Upper lobe of left lung (tissue), 6 donors: ENCODE measurements at regions not wholly inside any gene's neighbourhood (a gene's known extent, or its start where the extent isn't known, plus 50 kb on each side); places are given as distances from the start of the nearest gene placed in this dataset.
"Not testable (repeated sequence)": the region's sequence is repeated elsewhere in the genome, so short reads cannot be mapped to it uniquely, and the experiment has no call there.

Experiments
- ATAC-seq, 2 donors: fragments of 200-7000 bp; cut with Tn5 transposase; one replicate each; pipeline ENCODE4 v1.9.1; 2022; ENCODE audit warnings: mild to moderate bottlenecking in 2 of 2, moderate library complexity in 2 of 2; ENCODE audit not compliant: low FRiP score in 2 of 2
- DNase-seq, 2 donors: peaks; one replicate each; pipeline ENCODE4 v3.0.0-alpha.2; 2019 to 2020
- H3K27ac ChIP-seq, 4 donors: fragments of 200-600 bp; sonication (generic); one replicate each; pipeline ENCODE4 v1.5.1; 2016 to 2019
- H3K27me3 ChIP-seq, 4 donors: fragments of 200-600 bp; sonication (generic); one replicate each; pipeline ENCODE4 v1.5.1; 2017 to 2019
- H3K36me3 ChIP-seq, 4 donors: fragments of 200-600 bp; sonication (generic); one replicate each; pipeline ENCODE4 v1.5.1; 2016 to 2019
- H3K4me1 ChIP-seq, 4 donors: fragments of 200-600 bp; sonication (generic); one replicate each; pipeline ENCODE4 v1.5.1; 2018 to 2019
- H3K4me3 ChIP-seq, 4 donors: fragments of 200-600 bp; sonication (generic); one replicate each; pipeline ENCODE4 v1.5.1; 2017 to 2019; ENCODE audit warnings: mild to moderate bottlenecking in 2 of 4, moderate library complexity in 1 of 4
- H3K9me3 ChIP-seq, 4 donors: fragments of 200-600 bp; sonication (generic); one replicate each; pipeline ENCODE4 v1.5.1; 2018 to 2019
- EP300 ChIP-seq, 4 donors: sonication (generic); formaldehyde crosslinking; IDR thresholded peaks; one replicate each; pipeline ENCODE4 v1.5.1; 2017; ENCODE audit warnings: antibody characterized with exemption in 4 of 4, control low read depth in 2 of 4
- POLR2A ChIP-seq, 4 donors: fragments of 450-650 bp; IDR thresholded peaks; one replicate each; pipeline ENCODE4 v1.5.1; 2016 to 2017; ENCODE audit warnings: antibody characterized with exemption in 4 of 4, mild to moderate bottlenecking in 2 of 4
- POLR2AphosphoS5 ChIP-seq, 2 donors: sonication (generic); formaldehyde crosslinking; IDR thresholded peaks; one replicate each; pipeline ENCODE4 v1.5.1; 2017; ENCODE audit warnings: antibody characterized with exemption in 2 of 2
- WGBS, 2 donors: methylation state at CpG; one replicate each; pipeline ENCODE4 v1.1.5; 2017 to 2018; 5-methylcytosine and 5-hydroxymethylcytosine counted together
- TF ChIP-seq, protein P1 (sequence below), 6 experiments: fragments of 450-650 bp in 4 of 6; fragments of 200-600 bp in 2 of 6; sonication (generic) in 2 of 6; IDR thresholded peaks; one replicate each; pipeline ENCODE4 v1.5.1; 2016 to 2019; ENCODE audit warnings: antibody characterized with exemption in 6 of 6
- donor health status: DM: no; HTN: no; CAD: no; lungs with moderate emphysema.
- donor health status: DM: no; HTN: yes; CAD: no; lungs with severe emphysema.

DNA sequence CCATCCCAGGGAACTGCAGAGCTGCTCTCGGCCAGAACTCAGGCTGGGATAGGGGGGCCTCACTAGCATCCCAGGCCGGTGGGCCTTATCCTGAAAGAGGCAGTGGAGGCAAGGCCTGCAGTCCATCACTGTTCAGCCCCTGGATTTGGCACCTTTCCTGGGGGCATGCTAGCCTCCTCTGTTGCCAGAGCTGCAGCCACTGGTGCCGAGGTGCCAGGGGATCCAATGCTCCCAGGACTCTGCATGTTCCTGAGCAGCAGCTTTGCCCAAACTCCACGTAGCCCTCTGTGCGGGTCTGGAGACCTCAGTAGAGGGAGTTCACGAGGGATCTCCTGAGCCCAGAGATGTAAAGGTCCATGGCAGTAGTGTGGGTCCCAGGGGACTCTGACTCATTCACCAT, 551.7 kb upstream of the AMOT start:
- no peaks in the 10 kb centered on the region for H3K36me3 ChIP-seq
- no peak overlapping the region for H3K4me3 ChIP-seq
- ATAC-seq (peak in 1 of 2 donors; percentile 37), DNase-seq (peak in 1 of 2 donors; percentile 0)
- no peaks in the 10 kb centered on the region for H3K9me3 ChIP-seq
- no peak overlapping the region for H3K27ac ChIP-seq
- H3K27me3 ChIP-seq = no peaks in the 10 kb centered on the region
- no peaks in the 10 kb centered on the region for H3K4me1 ChIP-seq
- WGBS, 2 donors = 77% methylated on average over 6 of the region's 6 CpGs; no CpG with 5 or more reads in 1 of the 2 donors
- no peak for TF ChIP-seq POLR2AphosphoS5 (IDR thresholded peaks at IDR 0.05)
- TF ChIP-seq EP300 (IDR thresholded peaks at IDR 0.05) = no peak
- no peak for TF ChIP-seq POLR2A (IDR thresholded peaks at IDR 0.05)
- TF ChIP-seq, protein P1, sequence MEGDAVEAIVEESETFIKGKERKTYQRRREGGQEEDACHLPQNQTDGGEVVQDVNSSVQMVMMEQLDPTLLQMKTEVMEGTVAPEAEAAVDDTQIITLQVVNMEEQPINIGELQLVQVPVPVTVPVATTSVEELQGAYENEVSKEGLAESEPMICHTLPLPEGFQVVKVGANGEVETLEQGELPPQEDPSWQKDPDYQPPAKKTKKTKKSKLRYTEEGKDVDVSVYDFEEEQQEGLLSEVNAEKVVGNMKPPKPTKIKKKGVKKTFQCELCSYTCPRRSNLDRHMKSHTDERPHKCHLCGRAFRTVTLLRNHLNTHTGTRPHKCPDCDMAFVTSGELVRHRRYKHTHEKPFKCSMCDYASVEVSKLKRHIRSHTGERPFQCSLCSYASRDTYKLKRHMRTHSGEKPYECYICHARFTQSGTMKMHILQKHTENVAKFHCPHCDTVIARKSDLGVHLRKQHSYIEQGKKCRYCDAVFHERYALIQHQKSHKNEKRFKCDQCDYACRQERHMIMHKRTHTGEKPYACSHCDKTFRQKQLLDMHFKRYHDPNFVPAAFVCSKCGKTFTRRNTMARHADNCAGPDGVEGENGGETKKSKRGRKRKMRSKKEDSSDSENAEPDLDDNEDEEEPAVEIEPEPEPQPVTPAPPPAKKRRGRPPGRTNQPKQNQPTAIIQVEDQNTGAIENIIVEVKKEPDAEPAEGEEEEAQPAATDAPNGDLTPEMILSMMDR (IDR thresholded peaks at IDR 0.05) = no peak

DNA sequence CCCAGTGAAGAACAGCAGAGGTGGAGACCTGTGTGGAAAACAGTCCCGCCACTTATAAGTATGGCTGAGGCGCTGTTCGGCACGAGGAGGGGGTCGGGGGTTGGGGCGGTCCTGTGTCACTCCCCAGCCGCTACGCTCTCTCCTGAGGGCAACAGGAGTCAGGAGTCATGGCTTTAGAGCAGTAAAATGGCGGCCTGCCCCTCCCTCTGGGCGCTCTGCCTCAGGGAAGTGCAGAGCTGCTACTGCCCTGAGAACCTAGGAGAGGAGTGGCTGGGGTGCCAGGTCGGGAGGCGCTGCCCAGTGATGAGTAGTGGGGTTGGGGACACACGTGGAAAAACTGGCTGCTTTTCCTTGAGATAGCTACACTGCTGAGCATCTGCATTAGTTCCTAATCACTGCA, 551.2 kb upstream of the AMOT start:
- TF ChIP-seq POLR2AphosphoS5 (IDR thresholded peaks at IDR 0.05) = no peak
- no peak for TF ChIP-seq EP300 (IDR thresholded peaks at IDR 0.05)
- TF ChIP-seq, protein P1 (IDR thresholded peaks at IDR 0.05) = no peak
- no peak for TF ChIP-seq POLR2A (IDR thresholded peaks at IDR 0.05)
- H3K9me3 ChIP-seq = no peaks in the 10 kb centered on the region
- no peak overlapping the region for H3K27ac ChIP-seq
- no peaks in the 10 kb centered on the region for H3K4me1 ChIP-seq
- WGBS, 2 donors = 72% methylated on average over 13 of the region's 13 CpGs; no CpG with 5 or more reads in 1 of the 2 donors
- DNase-seq (peak in 1 of 2 donors; percentile 5), ATAC-seq (peak in 1 of 2 donors; percentile 37)
- no peak overlapping the region for H3K4me3 ChIP-seq
- no peaks in the 10 kb centered on the region for H3K27me3 ChIP-seq
- no peaks in the 10 kb centered on the region for H3K36me3 ChIP-seq

DNA sequence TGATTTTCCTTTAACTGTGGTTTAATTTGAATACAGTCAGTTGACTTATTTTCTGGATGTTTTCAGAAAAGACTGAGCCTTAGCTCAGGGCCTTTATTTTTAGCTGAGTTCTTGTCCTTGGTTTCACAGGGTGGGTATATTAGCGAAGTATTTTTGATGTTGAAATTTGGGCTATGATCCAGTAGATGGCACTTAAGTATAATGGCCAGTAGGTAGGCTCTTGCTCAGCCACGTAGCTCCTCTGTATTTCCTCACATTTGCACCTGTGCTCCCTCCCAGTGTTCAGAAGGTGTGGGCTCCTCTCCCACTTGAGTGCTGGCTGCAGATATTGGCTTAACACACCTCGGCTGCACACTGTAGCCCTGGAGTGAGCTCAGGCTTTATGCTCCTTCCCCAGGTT, 549.9 kb upstream of the AMOT start:
- no peak for DNase-seq
- TF ChIP-seq EP300 (IDR thresholded peaks at IDR 0.05) (no peak), POLR2A (IDR thresholded peaks at IDR 0.05) (no peak), POLR2AphosphoS5 (IDR thresholded peaks at IDR 0.05) (no peak)
- TF ChIP-seq, protein P1 (IDR thresholded peaks at IDR 0.05) = no peak
- WGBS, 2 donors = 56 to 58% methylated on average over 2 to 3 of the region's 3 CpGs

DNA sequence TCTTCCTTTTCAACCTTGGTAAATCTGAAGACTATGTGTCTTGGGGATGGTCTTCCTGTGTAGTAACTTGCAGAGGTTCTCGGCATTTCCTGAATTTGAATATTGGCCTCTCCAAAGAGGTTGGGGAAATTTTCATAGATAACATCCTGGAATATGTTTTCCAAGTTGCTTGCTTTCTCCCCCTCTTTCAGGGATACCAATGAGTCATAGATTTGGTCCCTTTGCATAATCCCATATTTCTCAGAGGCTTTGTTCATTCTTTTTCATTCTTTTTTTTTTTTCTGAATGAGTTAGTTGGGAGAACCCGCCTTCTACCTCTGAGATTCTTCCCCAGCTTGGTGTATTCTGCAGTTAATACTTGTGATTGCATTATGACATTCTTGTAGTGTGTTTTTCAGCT, 549.2 kb upstream of the AMOT start:
- Histone ChIP-seq H3K36me3 (no peaks in the 10 kb centered on the region), H3K9me3 (no peaks in the 10 kb centered on the region), H3K4me1 (no peaks in the 10 kb centered on the region), H3K4me3 (no peak overlapping the region), H3K27ac (no peak overlapping the region), H3K27me3 (no peaks in the 10 kb centered on the region)
- ATAC-seq (no peak), DNase-seq (no peak)
- 88 to 93% methylated on average over 2 of the region's 2 CpGs for WGBS, 2 donors
- TF ChIP-seq EP300 (IDR thresholded peaks at IDR 0.05) (no peak), POLR2A (IDR thresholded peaks at IDR 0.05) (no peak), POLR2AphosphoS5 (IDR thresholded peaks at IDR 0.05) (no peak)
- TF ChIP-seq, protein P1 (IDR thresholded peaks at IDR 0.05) = no peak

More for the DNA sequence above, 549.9 kb upstream of the AMOT start:
- no peaks in the 10 kb centered on the region for H3K36me3 ChIP-seq
- no peaks in the 10 kb centered on the region for H3K27me3 ChIP-seq
- H3K4me3 ChIP-seq = no peak overlapping the region
- no peaks in the 10 kb centered on the region for H3K4me1 ChIP-seq
- no peak overlapping the region for H3K27ac ChIP-seq
- no peak for ATAC-seq
- H3K9me3 ChIP-seq = no peaks in the 10 kb centered on the region

DNA sequence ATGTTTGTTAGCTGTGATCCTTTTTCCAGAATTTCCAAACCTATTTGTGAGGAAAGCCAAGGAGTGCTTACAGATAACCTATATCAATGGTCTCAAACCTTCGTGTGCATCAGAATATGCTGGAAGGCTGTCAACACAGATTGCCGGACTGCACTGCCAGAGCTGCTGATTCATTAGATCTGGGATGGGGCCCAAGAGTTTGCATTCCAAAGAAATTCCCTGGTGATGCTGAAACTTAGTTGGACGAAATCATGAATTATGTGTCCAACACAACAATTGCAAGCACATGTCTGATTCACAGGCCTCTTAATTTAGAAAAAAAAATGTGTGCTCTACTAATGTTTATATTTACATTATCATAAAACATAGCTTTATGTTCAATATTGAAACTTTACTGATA, 544.0 kb upstream of the AMOT start:
- Histone ChIP-seq H3K4me1 (no peaks in the 10 kb centered on the region), H3K9me3 (no peaks in the 10 kb centered on the region), H3K27ac (no peak overlapping the region), H3K4me3 (no peak overlapping the region), H3K36me3 (no peaks in the 10 kb centered on the region), H3K27me3 (no peaks in the 10 kb centered on the region)
- ATAC-seq (peak in 1 of 2 donors; percentile 52), DNase-seq (no peak)
- TF ChIP-seq POLR2AphosphoS5 (IDR thresholded peaks at IDR 0.05) (no peak), POLR2A (IDR thresholded peaks at IDR 0.05) (no peak), EP300 (IDR thresholded peaks at IDR 0.05) (no peak)
- TF ChIP-seq, protein P1 (IDR thresholded peaks at IDR 0.05) = no peak
- WGBS, 2 donors = 47 to 54% methylated on average over 3 of the region's 3 CpGs

DNA sequence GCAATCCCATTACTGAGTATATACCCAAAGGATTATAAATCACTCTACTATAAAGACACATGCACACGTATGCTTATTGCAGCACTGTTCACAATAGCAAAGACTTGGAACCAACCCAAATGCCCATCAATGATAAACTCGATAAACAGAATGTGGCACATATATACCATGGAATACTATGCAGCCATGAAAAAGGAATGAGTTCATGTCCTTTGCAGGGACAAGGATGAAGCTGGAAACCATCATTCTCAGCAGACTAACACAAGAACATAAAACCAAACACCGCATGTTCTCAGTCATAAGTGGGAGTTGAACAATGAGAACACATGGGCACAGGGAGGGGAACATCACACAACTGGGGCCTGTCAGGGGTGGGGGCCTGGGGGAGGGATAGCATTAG, 532.8 kb upstream of the AMOT start:
- not testable (repeated sequence) for H3K4me3 ChIP-seq, H3K36me3 ChIP-seq, H3K27me3 ChIP-seq, DNase-seq, ATAC-seq, H3K9me3 ChIP-seq, H3K4me1 ChIP-seq, H3K27ac ChIP-seq
- 63 to 97% methylated on average over 2 to 3 of the region's 3 CpGs for WGBS, 2 donors
